H54 (cell line): ENCODE measurements at regions not wholly inside any gene's neighbourhood (a gene's known extent, or its start where the extent isn't known, plus 50 kb on each side); places are given as distances from the start of the nearest gene placed in this dataset.
"Not testable (repeated sequence)": the region's sequence is repeated elsewhere in the genome, so short reads cannot be mapped to it uniquely, and the experiment has no call there.

ENCODE experiments used
- DNase-seq: peaks from one replicate; pipeline ENCODE4 v3.0.0; 2011; ENCODE audit warnings: low spot score, mixed read lengths; ENCODE audit not compliant: insufficient read length
- FAIRE-seq: peaks from 3 replicates; lab custom pipeline; 2011; peaks lifted over from hg19 to GRCh38; lab: Jason Lieb, UNC
- POLR2A ChIP-seq: IDR thresholded peaks from 2 replicates; pipeline ENCODE4 v1.6.1; 2011; ENCODE audit warnings: low read depth, mild to moderate bottlenecking, low read length

- TF ChIP-seq POLR2A: no peak
- FAIRE-seq: no peak
- DNase-seq: no peak
These were observed 258.9 kb downstream of the CD109 start for GRCh38 chr6:73954881-73955280.

DNA sequence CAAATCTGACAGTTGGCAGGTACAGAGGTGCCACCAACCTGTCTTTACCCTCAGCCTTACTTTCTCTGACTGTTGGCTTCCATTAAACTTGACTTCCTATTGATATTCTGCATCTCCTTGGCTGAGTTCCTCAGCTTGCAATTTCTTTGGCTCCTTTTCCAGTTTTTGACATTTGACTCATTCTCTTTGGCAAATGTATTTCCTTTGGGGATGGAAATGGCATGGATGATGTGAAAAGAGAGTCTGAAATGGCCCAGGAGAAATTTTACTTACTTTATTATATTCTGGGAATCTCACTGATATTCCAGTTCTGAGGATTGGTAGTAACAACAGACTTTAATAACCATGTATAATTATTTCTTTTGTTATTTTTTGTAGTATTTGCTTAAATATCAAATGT, 255.2 kb downstream of the CD109 start:
- no peak for DNase-seq
- no peak for TF ChIP-seq POLR2A
- no peak for FAIRE-seq

DNA sequence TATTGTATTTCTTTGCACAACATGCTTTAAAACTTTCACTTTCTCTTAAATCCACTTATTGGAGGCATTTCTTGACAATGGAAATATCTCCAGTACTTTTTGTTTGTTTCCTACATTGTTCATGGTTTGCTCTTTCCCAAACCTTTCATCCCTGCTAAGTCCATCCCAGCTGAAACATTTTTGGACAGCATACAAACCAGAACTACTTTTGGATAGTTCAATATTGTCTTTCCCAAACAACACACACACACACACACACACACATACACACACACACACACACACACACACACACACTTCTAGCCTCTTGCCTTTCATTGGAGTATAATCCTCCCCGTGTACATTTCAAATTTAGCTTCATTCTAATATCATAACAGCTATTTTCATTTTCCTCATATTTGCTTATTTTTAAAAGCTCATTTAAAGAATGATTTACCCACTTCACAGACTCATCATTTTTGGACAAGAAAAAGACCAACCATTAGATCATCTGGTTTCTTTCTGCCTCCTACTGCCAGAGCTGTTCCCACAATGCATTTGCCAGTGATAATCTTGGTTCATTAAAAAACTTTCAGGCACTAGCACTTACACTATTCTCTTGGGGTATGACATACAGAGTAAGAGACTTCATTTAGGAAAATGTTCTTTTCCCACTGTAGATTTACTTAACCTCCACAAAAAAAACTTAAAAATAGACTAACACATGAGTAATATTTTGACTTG, 248.1 kb downstream of the CD109 start:
- DNase-seq (no peak), FAIRE-seq (no peak)
- TF ChIP-seq POLR2A: no peak

DNA sequence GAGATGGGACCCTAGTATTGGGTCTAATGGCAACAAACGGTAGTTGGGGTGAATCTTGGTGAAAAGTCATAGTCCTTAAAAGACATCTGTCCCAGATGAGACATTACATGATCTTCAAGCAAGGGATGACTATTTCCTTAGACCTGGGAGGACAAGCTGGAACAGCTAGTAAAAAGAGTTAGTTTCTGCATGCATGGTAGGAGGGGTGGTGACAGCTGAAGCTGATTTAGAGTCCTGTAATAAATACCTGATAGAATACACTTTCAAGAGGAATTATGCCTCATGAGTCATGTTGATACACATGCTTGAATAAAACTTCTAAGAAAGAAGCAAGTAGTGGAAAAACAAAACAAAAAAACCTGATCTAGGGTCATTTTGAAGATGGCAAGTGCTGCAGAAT, 247.4 kb downstream of the CD109 start:
- TF ChIP-seq POLR2A: no peak
- DNase-seq (no peak), FAIRE-seq (no peak)

GRCh38 chr6:73942592-73943186, 246.7 kb downstream of the CD109 start:
- no peak for TF ChIP-seq POLR2A
- FAIRE-seq (peak; percentile 71), DNase-seq (no peak)

DNA sequence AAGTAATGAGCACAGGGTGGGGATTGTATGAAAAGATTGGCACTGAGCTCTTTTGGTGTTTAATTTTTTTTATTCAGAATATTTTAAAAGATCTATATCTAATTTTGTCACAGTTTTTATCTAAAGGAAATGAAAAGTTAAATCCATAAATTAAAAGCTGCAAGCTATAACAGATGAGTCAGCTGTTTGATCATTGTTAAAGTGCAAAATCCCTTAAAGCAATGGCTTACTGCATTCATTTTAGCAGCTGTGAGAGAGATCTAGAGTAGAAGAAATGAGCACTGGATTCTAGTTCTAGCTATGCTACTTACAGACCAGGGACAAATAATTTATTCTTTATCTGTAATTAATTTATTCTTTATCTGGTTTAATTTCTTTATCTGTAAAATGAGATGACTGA, 245.9 kb downstream of the CD109 start:
- FAIRE-seq: no peak
- no peak for TF ChIP-seq POLR2A
- DNase-seq: no peak

DNA sequence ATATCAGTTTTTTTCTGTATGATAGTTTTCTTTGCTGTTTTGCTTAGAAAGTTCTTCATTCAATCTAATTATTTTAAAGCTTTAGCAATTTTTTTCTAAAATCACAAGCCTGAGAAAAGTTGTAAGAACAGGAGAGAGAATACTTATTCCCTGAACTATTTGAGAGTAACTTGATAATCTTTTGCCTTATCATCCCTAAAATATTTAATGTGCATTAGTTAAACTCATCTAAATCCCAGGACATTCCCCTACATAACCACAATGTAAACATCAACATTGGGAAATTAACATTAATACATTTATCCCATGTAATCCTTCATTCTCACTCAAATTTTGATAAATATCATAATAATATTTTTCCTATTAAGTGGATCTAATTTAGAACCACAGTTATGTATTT, 241.8 kb downstream of the CD109 start:
- no peak for TF ChIP-seq POLR2A

DNA sequence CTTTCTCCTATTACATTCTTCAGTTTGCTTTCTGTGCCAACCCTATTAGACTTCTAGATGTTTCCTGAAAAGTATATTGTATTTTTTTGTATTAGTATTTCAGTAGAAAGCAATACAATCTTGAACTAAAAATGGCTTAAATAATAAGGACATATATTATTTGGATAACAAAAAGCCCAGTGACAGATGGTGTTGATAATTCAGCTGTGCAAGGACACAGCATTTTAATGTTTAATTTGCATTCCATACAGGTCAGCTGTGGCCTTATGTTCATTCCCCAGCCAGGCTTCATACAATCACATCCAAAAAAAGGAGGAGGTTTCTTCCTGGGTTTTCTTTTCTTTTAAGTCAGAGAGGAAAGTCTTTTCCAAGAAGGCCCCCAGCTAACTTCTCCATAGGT, 236.9 kb downstream of the CD109 start:
- FAIRE-seq (no peak), DNase-seq (no peak)
- TF ChIP-seq POLR2A: no peak

More for the DNA sequence above, 241.8 kb downstream of the CD109 start:
- no peak for DNase-seq
- no peak for FAIRE-seq

DNA sequence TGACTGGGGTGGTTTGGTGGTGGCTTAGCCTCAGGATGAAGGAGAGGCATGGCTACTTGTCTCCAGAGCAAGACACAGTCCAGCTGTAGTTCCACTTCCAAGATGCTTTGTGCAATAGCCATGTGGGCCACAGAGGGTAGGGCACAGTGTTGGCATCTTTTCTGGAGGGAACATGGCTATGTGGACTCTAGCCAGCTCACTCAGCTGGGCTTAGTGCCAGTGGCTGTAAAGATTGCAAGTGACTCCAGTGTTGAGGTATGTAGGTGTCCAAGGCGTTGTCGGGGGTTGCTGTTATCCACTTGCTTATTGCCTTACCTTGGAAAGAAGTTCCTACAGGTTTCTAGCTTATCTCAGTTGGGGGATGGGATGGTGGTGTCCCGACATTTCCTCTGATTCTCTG, 233.4 kb downstream of the CD109 start:
- no peak for FAIRE-seq

GRCh38 chr6:73927421-73927820, 231.4 kb downstream of the CD109 start:
- DNase-seq (no peak), FAIRE-seq (no peak)
- TF ChIP-seq POLR2A: no peak

More for the DNA sequence above, 233.4 kb downstream of the CD109 start:
- DNase-seq: no peak
- no peak for TF ChIP-seq POLR2A

DNA sequence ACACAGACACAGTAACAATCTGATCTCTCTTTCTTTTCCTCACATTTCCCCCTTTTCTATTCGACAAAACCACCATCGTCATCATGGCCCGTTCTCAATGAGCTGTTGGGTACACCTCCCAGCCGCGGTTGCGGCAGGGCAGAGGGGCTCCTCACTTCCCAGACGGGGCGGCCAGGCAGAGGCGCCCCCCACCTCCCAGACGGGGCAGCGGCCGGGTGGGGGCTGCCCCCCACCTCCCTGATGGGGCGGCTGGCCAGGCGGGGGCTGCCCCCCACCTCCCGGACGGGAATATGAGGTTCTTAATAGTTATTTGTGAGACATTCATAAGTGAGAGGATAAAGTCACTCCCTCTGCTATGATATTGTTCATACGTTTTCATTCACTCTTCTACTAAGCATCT, 229.7 kb downstream of the CD109 start:
- not testable (repeated sequence) for FAIRE-seq, DNase-seq

- FAIRE-seq (no peak), DNase-seq (no peak)
- TF ChIP-seq POLR2A: no peak
These were observed 228.0 kb downstream of the CD109 start for GRCh38 chr6:73923905-73924485.

GRCh38 chr6:73903155-73903554, 207.2 kb downstream of the CD109 start:
- FAIRE-seq (no peak), DNase-seq (no peak)
- no peak for TF ChIP-seq POLR2A

GRCh38 chr6:73901986-73902385, 206.0 kb downstream of the CD109 start:
- no peak for FAIRE-seq

DNA sequence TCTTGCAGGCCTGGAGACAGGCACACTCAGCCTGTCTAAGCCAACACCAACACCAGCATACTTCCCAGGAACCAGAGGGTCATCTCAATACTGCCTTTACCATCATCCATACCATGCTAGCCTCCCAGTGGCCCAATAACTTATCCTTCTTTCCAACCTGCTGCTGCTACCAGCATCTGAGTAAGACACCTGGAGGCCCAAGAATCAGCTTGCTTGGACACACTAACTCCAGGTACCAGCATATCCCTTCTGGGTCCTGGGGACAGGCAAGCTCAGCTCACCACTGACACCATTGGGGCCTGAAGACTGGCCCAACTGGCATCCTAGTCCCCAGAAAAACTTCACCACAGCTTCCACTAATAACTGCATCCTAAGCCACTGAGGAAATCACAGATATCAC, 205.3 kb downstream of the CD109 start:
- DNase-seq: no peak
- no peak for TF ChIP-seq POLR2A
- no peak for FAIRE-seq

More at GRCh38 chr6:73901986-73902385, 206.0 kb downstream of the CD109 start:
- DNase-seq: no peak
- no peak for TF ChIP-seq POLR2A
